GM12878 (cell line): ENCODE measurements at regions not wholly inside any gene's neighbourhood (a gene's known extent, or its start where the extent isn't known, plus 50 kb on each side); places are given as distances from the start of the nearest gene placed in this dataset.

Experiments
- ATAC-seq: fragments of 200-7000 bp; cut with Tn5 transposase; 3 replicates; pipeline ENCODE4 v1.9.1; 2020; ENCODE audit warnings: mild to moderate bottlenecking, moderate library complexity
- BruUV-seq: library from RNA; stranded (reverse); fragments of 400-500 nt; replicated peaks from 2 replicates; lab custom pipeline; 2021; lab: Mats Ljungman, UMichigan
- CTCF ChIA-PET: fragments of 300-600 bp; sonication (Branson Sonifier 250); formaldehyde crosslinking; extraction: SDS; loops from one replicate; lab custom pipeline; 2021; ENCODE audit warnings: inconsistent platforms; lab: Yijun Ruan, JAX
- POLR2A ChIA-PET: fragments of 350-600 bp; formaldehyde crosslinking; extraction: SDS; loops from one replicate; lab custom pipeline; 2021; ENCODE audit warnings: inconsistent platforms; lab: Charles Lee
- RAD21 ChIA-PET: fragments of 300-600 bp; sonication (Branson Sonifier 250); formaldehyde crosslinking; loops from one replicate; lab custom pipeline; 2023; ENCODE audit warnings: antibody characterized with exemption; ENCODE audit not compliant: unreplicated experiment; lab: Charles Lee
- SMC1A ChIA-PET: fragments of 300-600 bp; sonication (Branson Sonifier 250); formaldehyde crosslinking; loops from one replicate; lab custom pipeline; 2023; ENCODE audit not compliant: unreplicated experiment, uncharacterized antibody; lab: Charles Lee
- DNase-seq: peaks from one replicate; pipeline ENCODE4 v3.0.0-alpha.2; 2011; ENCODE audit warnings: low read depth, low spot score
- FAIRE-seq: peaks from 3 replicates; lab custom pipeline; 2011; peaks lifted over from hg19 to GRCh38; lab: Jason Lieb, UNC
- H2AFZ ChIP-seq: 2 replicates; pipeline ENCODE4 v1.6.0; 2011; ENCODE audit warnings: low read depth, low read length, control low read depth; ENCODE audit not compliant: control insufficient read depth
- H3K27ac ChIP-seq: 2 replicates; pipeline ENCODE4 v1.5.1; 2011; ENCODE audit warnings: control low read depth; ENCODE audit not compliant: control insufficient read depth, insufficient read depth
- H3K27me3 ChIP-seq, 2 experiments: replicated peaks in 1 of 2; 2 replicates each; pipeline versions ENCODE4 v1.6.0 to v1.6.1; 2011; ENCODE audit warnings: low read length in 1 of 2; ENCODE audit not compliant: control insufficient read depth in 2 of 2, insufficient read depth in 2 of 2
- H3K36me3 ChIP-seq, 2 experiments: 2 replicates each; pipeline ENCODE4 v1.5.1; 2011; ENCODE audit warnings: low read length in 1 of 2; ENCODE audit not compliant: control insufficient read depth in 2 of 2, insufficient read depth in 2 of 2
- H3K4me1 ChIP-seq: 2 replicates; pipeline ENCODE4 v1.6.1; 2011; ENCODE audit warnings: mild to moderate bottlenecking, low read length, moderate library complexity, mixed read lengths; ENCODE audit not compliant: control insufficient read depth, insufficient read depth
- H3K4me2 ChIP-seq: 2 replicates; pipeline ENCODE4 v1.6.0; 2011; ENCODE audit warnings: control low read depth; ENCODE audit not compliant: control insufficient read depth, insufficient read depth
- H3K4me3 ChIP-seq: fragments of 200-600 bp; sonication (generic); 2 replicates; pipeline ENCODE4 v1.5.1; 2016
- H3K79me2 ChIP-seq: 2 replicates; pipeline ENCODE4 v1.6.0; 2011; ENCODE audit warnings: low read length; ENCODE audit not compliant: control insufficient read depth, insufficient read depth
- H3K9ac ChIP-seq: 2 replicates; pipeline ENCODE4 v1.8.0; 2011; ENCODE audit warnings: low read length, control low read depth, mixed read lengths; ENCODE audit not compliant: control insufficient read depth, insufficient read depth
- H3K9me3 ChIP-seq: replicated peaks from 3 replicates; pipeline ENCODE4 v1.5.1; 2011; ENCODE audit warnings: mild to moderate bottlenecking, low read length; ENCODE audit not compliant: control insufficient read depth, insufficient read depth
- H4K20me1 ChIP-seq: 2 replicates; pipeline ENCODE4 v1.6.0; 2011; ENCODE audit not compliant: control insufficient read depth, insufficient read depth
- CEBPZ ChIP-seq: fragments of 150-350 bp; IDR thresholded peaks from 2 replicates; pipeline ENCODE4 v1.6.1; 2016; ENCODE audit warnings: low read depth, low read length
- SKIL ChIP-seq: fragments of 450-650 bp; IDR thresholded peaks from 2 replicates; pipeline ENCODE4 v1.6.1; 2017; ENCODE audit warnings: mild to moderate bottlenecking, low read depth, inconsistent platforms; ENCODE audit not compliant: poor library complexity, severe bottlenecking
- SMAD1 ChIP-seq: fragments of 450-650 bp; IDR thresholded peaks from 2 replicates; pipeline ENCODE4 v1.6.1; 2018; ENCODE audit warnings: mild to moderate bottlenecking, low read depth; ENCODE audit not compliant: partially characterized antibody
- ZNF384 ChIP-seq: IDR thresholded peaks from 2 replicates; pipeline ENCODE4 v1.6.1; 2012; ENCODE audit warnings: low read depth, mild to moderate bottlenecking, low read length, improper control_type of control experiment, borderline replicate concordance
- ZSCAN29 ChIP-seq: fragments of 450-650 bp; IDR thresholded peaks from 2 replicates; pipeline ENCODE4 v1.6.1; 2017; ENCODE audit warnings: mild to moderate bottlenecking, moderate library complexity
- WGBS: methylation state at CpG from one replicate; pipeline ENCODE4 v1.1.6; 2016; ENCODE audit warnings: low lambda C conversion rate; ENCODE audit not compliant: insufficient replicate concordance, insufficient coverage; ENCODE audit errors: missing lambda C conversion rate; 5-methylcytosine and 5-hydroxymethylcytosine counted together
- in situ Hi-C: fragments of 300-500 bp; cut with MboI; formaldehyde crosslinking; loops from 9 replicates; pipeline ENCODE4 v1.14.3; 2018; ENCODE audit warnings: mixed read lengths
- intact Hi-C: fragments of 100-400 bp; cut with micrococcal nuclease; formaldehyde crosslinking; loops from one replicate; pipeline ENCODE4 v1.14.2; 2022; ENCODE audit not compliant: unreplicated experiment

- no peaks in the 10 kb centered on the region for H3K4me1 ChIP-seq
- H3K27ac ChIP-seq: no peak overlapping the region
- 20% methylated on average over 7 of the region's 7 CpGs for WGBS
- no peaks in the 10 kb centered on the region; a peak in 2 of 4 replicates for H3K27me3 ChIP-seq
- ChIA-PET POLR2A (no interaction called here), CTCF (no interaction called here), SMC1A (no interaction called here), RAD21 (no interaction called here)
- in situ Hi-C loops (no loop called here), intact Hi-C loops (no loop called here)
- no peaks in the 10 kb centered on the region for H4K20me1 ChIP-seq
- BruUV-seq: no TSS peak
- no peaks in the 10 kb centered on the region for H3K36me3 ChIP-seq
- H3K4me3 ChIP-seq: no peak overlapping the region
- no peaks in the 10 kb centered on the region for H3K79me2 ChIP-seq
- H3K9ac ChIP-seq: no peak overlapping the region
- TF ChIP-seq SKIL: no peak
- no peak for TF ChIP-seq ZNF384
- TF ChIP-seq ZSCAN29: no peak
- no peak for TF ChIP-seq SMAD1
- TF ChIP-seq CEBPZ: no peak
- FAIRE-seq (no peak), ATAC-seq (no peak), DNase-seq (no peak)
- H2AFZ ChIP-seq: no peak overlapping the region
- H3K4me2 ChIP-seq: no peak overlapping the region
- no peaks in the 10 kb centered on the region for H3K9me3 ChIP-seq
Observed at GRCh38 chr6:148238713-148239112, 103.9 kb upstream of the SASH1 start.
